HEK293T (cell line): ENCODE measurements at regions not wholly inside any gene's neighbourhood (a gene's known extent, or its start where the extent isn't known, plus 50 kb on each side); places are given as distances from the start of the nearest gene placed in this dataset.

ENCODE experiments used
- CTCF ChIA-PET: fragments of 350-600 bp; formaldehyde crosslinking; extraction: SDS; loops from one replicate; lab custom pipeline; 2021; ENCODE audit warnings: antibody characterized with exemption, inconsistent platforms; lab: Yijun Ruan, JAX
- POLR2A ChIA-PET: fragments of 350-600 bp; formaldehyde crosslinking; extraction: SDS; loops from one replicate; lab custom pipeline; 2020; ENCODE audit warnings: antibody characterized with exemption, inconsistent platforms; lab: Yijun Ruan, JAX
- DNase-seq: peaks from one replicate; pipeline ENCODE4 v3.0.0; 2012; ENCODE audit warnings: mixed read lengths; ENCODE audit errors: extremely low spot score
- ARNT ChIP-seq: fragments of 450-650 bp; IDR thresholded peaks from 2 replicates; pipeline ENCODE4 v1.6.1; 2017; ENCODE audit warnings: mild to moderate bottlenecking
- BHLHE40 ChIP-seq: fragments of 450-650 bp; IDR thresholded peaks from 2 replicates; pipeline ENCODE4 v1.6.1; 2016; ENCODE audit warnings: mild to moderate bottlenecking, moderate library complexity, borderline replicate concordance
- CTBP1 ChIP-seq: fragments of 450-650 bp; IDR thresholded peaks from 2 replicates; pipeline ENCODE4 v1.6.1; 2016; ENCODE audit warnings: borderline replicate concordance
- ELF4 ChIP-seq: fragments of 450-650 bp; IDR thresholded peaks from 2 replicates; pipeline ENCODE4 v1.6.1; 2017; ENCODE audit warnings: antibody characterized with exemption
- FOXA1 ChIP-seq: fragments of 450-650 bp; IDR thresholded peaks from 2 replicates; pipeline ENCODE4 v1.6.1; 2016; ENCODE audit warnings: mild to moderate bottlenecking
- FOXK2 ChIP-seq: fragments of 450-650 bp; IDR thresholded peaks from 2 replicates; pipeline ENCODE4 v1.6.1; 2016; ENCODE audit warnings: mild to moderate bottlenecking
- FOXM1 ChIP-seq: fragments of 450-650 bp; IDR thresholded peaks from 2 replicates; pipeline ENCODE4 v1.6.1; 2017; ENCODE audit warnings: mild to moderate bottlenecking, borderline replicate concordance
- HDGF ChIP-seq: fragments of 450-650 bp; IDR thresholded peaks from 2 replicates; pipeline ENCODE4 v1.6.1; 2017; ENCODE audit warnings: antibody characterized with exemption, borderline replicate concordance
- L3MBTL2 ChIP-seq: fragments of 450-650 bp; conservative IDR thresholded peaks from 2 replicates; pipeline ENCODE4 v1.6.1; 2016; ENCODE audit warnings: mild to moderate bottlenecking
- LEF1 ChIP-seq: fragments of 450-650 bp; IDR thresholded peaks from 2 replicates; pipeline ENCODE4 v1.6.1; 2017; ENCODE audit warnings: mild to moderate bottlenecking, borderline replicate concordance
- NFRKB ChIP-seq: fragments of 450-650 bp; IDR thresholded peaks from 2 replicates; pipeline ENCODE4 v1.6.1; 2016; ENCODE audit warnings: mild to moderate bottlenecking, moderate library complexity
- PKNOX1 ChIP-seq: fragments of 450-650 bp; IDR thresholded peaks from 2 replicates; pipeline ENCODE4 v1.6.1; 2016
- SP1 ChIP-seq: fragments of 450-650 bp; IDR thresholded peaks from 2 replicates; pipeline ENCODE4 v1.6.1; 2017
- SUZ12 ChIP-seq: fragments of 450-650 bp; IDR thresholded peaks from 2 replicates; pipeline ENCODE4 v1.6.1; 2016; ENCODE audit warnings: mild to moderate bottlenecking
- TARDBP ChIP-seq: fragments of 450-650 bp; IDR thresholded peaks from 2 replicates; pipeline ENCODE4 v1.6.1; 2016
- ZNF384 ChIP-seq: fragments of 450-650 bp; IDR thresholded peaks from 2 replicates; pipeline ENCODE4 v1.6.1; 2016

GRCh38 chr10:131817866-131818509, 82.8 kb upstream of the PPP2R2D start:
- POLR2A ChIA-PET, result no interaction called here
- no peak for DNase-seq
- CTCF ChIA-PET, result no interaction called here
- TF ChIP-seq L3MBTL2 (no peak), ARNT (no peak), FOXM1 (no peak), SP1 (no peak), ZNF384 (no peak), HDGF (no peak), TARDBP (no peak), SUZ12 (no peak), FOXA1 (no peak), ELF4 (no peak)

- ChIA-PET POLR2A (no interaction called here), CTCF (no interaction called here)
- no peak for TF ChIP-seq NFRKB
- TF ChIP-seq PKNOX1, result no peak
- DNase-seq, result no peak
These were observed 82.1 kb upstream of the PPP2R2D start for GRCh38 chr10:131818510-131819234.

- TF ChIP-seq ELF4 (no peak), FOXA1 (no peak), HDGF (no peak), PKNOX1 (no peak), FOXM1 (no peak), FOXK2 (no peak), ARNT (no peak), SUZ12 (no peak), ZNF384 (no peak), LEF1 (no peak), BHLHE40 (no peak), NFRKB (no peak), TARDBP (no peak), SP1 (no peak)
- POLR2A ChIA-PET, result no interaction called here
- DNase-seq, result no peak
- CTCF ChIA-PET, result no interaction called here
These were observed 81.4 kb upstream of the PPP2R2D start for GRCh38 chr10:131819241-131820072.

GRCh38 chr10:131820626-131821025, 80.2 kb upstream of the PPP2R2D start:
- TF ChIP-seq HDGF (no peak), ELF4 (no peak), NFRKB (no peak), TARDBP (no peak), BHLHE40 (no peak), SP1 (no peak), L3MBTL2 (no peak), FOXA1 (no peak), CTBP1 (no peak), LEF1 (no peak), SUZ12 (no peak), FOXK2 (no peak), PKNOX1 (no peak)
- CTCF ChIA-PET, result no interaction called here
- DNase-seq, result no peak
- POLR2A ChIA-PET, result no interaction called here

GRCh38 chr10:131821378-131822012, 79.3 kb upstream of the PPP2R2D start:
- no peak for DNase-seq
- CTCF ChIA-PET, result no interaction called here
- POLR2A ChIA-PET, result no interaction called here
- TF ChIP-seq PKNOX1, result no peak
- no peak for TF ChIP-seq ELF4
- TF ChIP-seq ZNF384, result no peak
- TF ChIP-seq ARNT, result no peak
- no peak for TF ChIP-seq CTBP1
- no peak for TF ChIP-seq BHLHE40
- TF ChIP-seq FOXK2, result no peak
- no peak for TF ChIP-seq FOXA1
- TF ChIP-seq FOXM1, result no peak
- TF ChIP-seq SP1, result no peak
- no peak for TF ChIP-seq NFRKB
- TF ChIP-seq TARDBP, result no peak
- no peak for TF ChIP-seq HDGF
- TF ChIP-seq LEF1, result no peak
- no peak for TF ChIP-seq SUZ12
- no peak for TF ChIP-seq L3MBTL2
